Ovary (tissue), 7 donors: ENCODE measurements at regions not wholly inside any gene's neighbourhood (a gene's known extent, or its start where the extent isn't known, plus 50 kb on each side); places are given as distances from the start of the nearest gene placed in this dataset.

Source experiments
- DNase-seq, 5 donors: peaks; one replicate each; pipeline ENCODE4 v3.0.0-alpha.2; 2019 to 2020
- H3K27ac ChIP-seq, 2 donors: fragments of 200-600 bp; one replicate each; pipeline versions ENCODE4 v1.5.1 to v1.8.0; 2019 to 2022
- H3K27me3 ChIP-seq: fragments of 200-600 bp; one replicate; pipeline ENCODE4 v1.8.0; 2022
- H3K36me3 ChIP-seq: fragments of 200-600 bp; sonication (generic); one replicate; pipeline ENCODE4 v1.5.1; 2019
- H3K4me1 ChIP-seq: one replicate; pipeline ENCODE4 v1.8.1; 2013; ENCODE audit warnings: mild to moderate bottlenecking, moderate library complexity; ENCODE audit not compliant: insufficient read depth
- H3K4me3 ChIP-seq: fragments of 200-600 bp; sonication (generic); one replicate; pipeline ENCODE4 v1.5.1; 2017
- H3K9me3 ChIP-seq, 2 donors: fragments of 200-600 bp in 1 of 2; sonication (generic) in 1 of 2; one replicate each; pipeline versions ENCODE4 v1.5.1 to v1.8.1; 2013 to 2019; ENCODE audit warnings: mild to moderate bottlenecking in 1 of 2, moderate library complexity in 1 of 2
- CTCF ChIP-seq, 3 donors: fragments of 450-650 bp in 2 of 3; fragments of 200-600 bp in 1 of 3; IDR thresholded peaks; one replicate each; pipeline versions ENCODE4 v1.5.1 to v1.8.0; 2016 to 2022; ENCODE audit warnings: antibody characterized with exemption in 3 of 3, mild to moderate bottlenecking in 1 of 3
- EP300 ChIP-seq: sonication (generic); formaldehyde crosslinking; IDR thresholded peaks from one replicate; pipeline ENCODE4 v1.6.1; 2017; ENCODE audit warnings: antibody characterized with exemption
- POLR2A ChIP-seq: fragments of 450-650 bp; IDR thresholded peaks from one replicate; pipeline ENCODE4 v1.6.1; 2017; ENCODE audit warnings: antibody characterized with exemption, mild to moderate bottlenecking, moderate library complexity
- WGBS, 3 donors: extraction: QIAGEN DNeasy Blood & Tissue Kit in 1 of 3; methylation state at CpG; one replicate each; pipeline versions ENCODE4 v1.1.5 to v1.1.7; 2013 to 2017; 5-methylcytosine and 5-hydroxymethylcytosine counted together
- intact Hi-C, 4 donors: fragments of 100-400 bp; cut with DNase I; formaldehyde crosslinking; loops; one replicate each; pipeline versions ENCODE4 v1.11.0 to v1.15.1; 2022 to 2023
- donor health status: DM: no; HTN: no; CAD: no; lungs with moderate emphysema.
- donor health status: DM: no; HTN: no; CAD: no.
- donor health status: Bipolar disorder and iron deficiency.
- donor health status: DM: no; HTN: no; CAD: no.
- donor health status: DM: yes; HTN: yes; CAD: no.

- intact Hi-C loops, result no loop called here
- Histone ChIP-seq H3K4me1 (no peaks in the 10 kb centered on the region), H3K27ac (no peak overlapping the region), H3K4me3 (no peak overlapping the region), H3K27me3 (no peaks in the 10 kb centered on the region), H3K36me3 (no peaks in the 10 kb centered on the region), H3K9me3 (no peaks in the 10 kb centered on the region)
- TF ChIP-seq CTCF (IDR thresholded peaks at IDR 0.05), result no peak
- TF ChIP-seq EP300, result no peak
- no peak for TF ChIP-seq POLR2A
- DNase-seq, result no peak
- WGBS, 3 donors, result 72 to 78% (median 75%) methylated on average over 5 of the region's 5 CpGs
Observed at GRCh38 chr1:70855203-70855602, 192.4 kb downstream of the PTGER3 start.

- 90 to 92% (median 91%) methylated on average over 2 of the region's 2 CpGs for WGBS, 3 donors
- H3K27ac ChIP-seq, result no peak overlapping the region
- H3K4me3 ChIP-seq, result no peak overlapping the region
- H3K9me3 ChIP-seq, result no peaks in the 10 kb centered on the region
- DNase-seq, result no peak
- no peak for TF ChIP-seq POLR2A
- no peak for TF ChIP-seq CTCF (IDR thresholded peaks at IDR 0.05)
- TF ChIP-seq EP300, result no peak
- H3K36me3 ChIP-seq, result no peaks in the 10 kb centered on the region
- no peaks in the 10 kb centered on the region for H3K27me3 ChIP-seq
- no peaks in the 10 kb centered on the region for H3K4me1 ChIP-seq
- intact Hi-C loops, result no loop called here
Observed at GRCh38 chr1:70856201-70856600, 191.4 kb downstream of the PTGER3 start.

GRCh38 chr1:70863239-70863638 is 184.4 kb downstream of the PTGER3 start:
- intact Hi-C loops, result no loop called here
- H3K4me3 ChIP-seq, result no peak overlapping the region
- 77 to 84% (median 83%) methylated on average over 1 of the region's 1 CpG for WGBS, 3 donors
- H3K36me3 ChIP-seq, result no peaks in the 10 kb centered on the region
- H3K9me3 ChIP-seq, result no peaks in the 10 kb centered on the region
- H3K27me3 ChIP-seq, result no peaks in the 10 kb centered on the region
- TF ChIP-seq EP300 (no peak), CTCF (IDR thresholded peaks at IDR 0.05) (no peak), POLR2A (no peak)
- H3K4me1 ChIP-seq, result no peaks in the 10 kb centered on the region
- no peak for DNase-seq
- no peak overlapping the region for H3K27ac ChIP-seq

GRCh38 chr1:70864302-70864701 is 183.3 kb downstream of the PTGER3 start:
- intact Hi-C loops, result no loop called here

More at GRCh38 chr1:70864302-70864701, 183.3 kb downstream of the PTGER3 start:
- TF ChIP-seq CTCF (IDR thresholded peaks at IDR 0.05) (no peak), EP300 (no peak), POLR2A (no peak)
- H3K36me3 ChIP-seq, result no peaks in the 10 kb centered on the region
- no peaks in the 10 kb centered on the region for H3K27me3 ChIP-seq
- 50 to 69% (median 52%) methylated on average over 2 of the region's 2 CpGs for WGBS, 3 donors
- H3K27ac ChIP-seq, result no peak overlapping the region
- no peaks in the 10 kb centered on the region for H3K4me1 ChIP-seq
- DNase-seq, result no peak
- no peaks in the 10 kb centered on the region for H3K9me3 ChIP-seq
- no peak overlapping the region for H3K4me3 ChIP-seq
